ENCODE measurements at regions not wholly inside any gene's neighbourhood (a gene's known extent, or its start where the extent isn't known, plus 50 kb on each side); places are given as distances from the start of the nearest gene placed in this dataset.

GRCh38 chr9:78408388-78408787, 111.5 kb downstream of the PSAT1 start:
- TF ChIP-seq CTCF (conservative IDR thresholded peaks at IDR 0.05) (no peak), ZFX (IDR thresholded peaks at IDR 0.05) (no peak)
